ENCODE measurements at regions not wholly inside any gene's neighbourhood (a gene's known extent, or its start where the extent isn't known, plus 50 kb on each side); places are given as distances from the start of the nearest gene placed in this dataset.
"Not testable (repeated sequence)": the region's sequence is repeated elsewhere in the genome, so short reads cannot be mapped to it uniquely, and the experiment has no call there.

GRCh38 chr3:10694179-10694578 lies 121.8 kb upstream of the SLC6A11 start:
- Histone ChIP-seq H3K4me1 (ENCODE audit: low read length) (no peaks in the 10 kb centered on the region), H3K4me2 (ENCODE audit: low read length) (no peak overlapping the region), H3K9me3 (ENCODE audit: insufficient read depth, low read length) (no peaks in the 10 kb centered on the region)

DNA sequence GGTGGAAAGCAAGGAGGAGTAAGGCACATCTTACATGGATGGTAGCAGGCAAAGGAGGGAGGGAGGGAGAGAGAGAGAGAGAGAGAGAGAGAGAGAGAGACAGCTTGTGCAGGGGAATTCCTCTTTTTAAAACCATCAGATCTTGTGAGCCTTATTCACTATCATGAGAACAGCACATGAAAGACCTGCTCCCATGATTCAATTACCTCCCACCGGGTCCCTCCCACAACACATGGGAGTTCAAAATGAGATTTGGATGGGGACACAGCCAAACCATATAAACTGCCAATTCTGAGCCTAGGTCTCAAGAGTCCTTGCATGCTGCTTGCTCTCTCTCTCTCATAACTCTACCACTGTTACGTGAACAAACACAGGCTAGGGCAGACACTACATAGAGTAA lies 120.8 kb upstream of the SLC6A11 start:
- not testable (repeated sequence) for H3K4me1 ChIP-seq (ENCODE audit: low read length); H3K79me2 ChIP-seq (ENCODE audit: low read length); H3K9me3 ChIP-seq (ENCODE audit: insufficient read depth, low read length); H3K9ac ChIP-seq (ENCODE audit: low read length); H3K4me3 ChIP-seq (ENCODE audit: low read length); H3K27ac ChIP-seq (ENCODE audit: low read length); H3K4me2 ChIP-seq (ENCODE audit: low read length); H2AFZ ChIP-seq (ENCODE audit: low read depth, low read length); H4K20me1 ChIP-seq (ENCODE audit: insufficient read depth, low read length); H3K36me3 ChIP-seq (replicated peaks; ENCODE audit: low read depth, low read length)
- peaks cover 44% of the 10 kb centered on the region for H3K27me3 ChIP-seq (ENCODE audit: low read depth, low read length)

More at GRCh38 chr3:10694179-10694578, 121.8 kb upstream of the SLC6A11 start:
- Histone ChIP-seq H3K27me3 (ENCODE audit: low read depth, low read length) (peaks cover 43% of the 10 kb centered on the region), H3K9ac (ENCODE audit: low read length) (no peak overlapping the region), H4K20me1 (ENCODE audit: insufficient read depth, low read length) (no peaks in the 10 kb centered on the region), H2AFZ (ENCODE audit: low read depth, low read length) (no peak overlapping the region), H3K27ac (ENCODE audit: low read length) (no peak overlapping the region), H3K4me3 (ENCODE audit: low read length) (no peak overlapping the region), H3K79me2 (ENCODE audit: low read length) (no peaks in the 10 kb centered on the region), H3K36me3 (replicated peaks; ENCODE audit: low read depth, low read length) (no peaks in the 10 kb centered on the region)
- no peak for TF ChIP-seq EZH2phosphoT487 (IDR thresholded peaks at IDR 0.05; ENCODE audit: low read depth)
- TF ChIP-seq, protein P1, sequence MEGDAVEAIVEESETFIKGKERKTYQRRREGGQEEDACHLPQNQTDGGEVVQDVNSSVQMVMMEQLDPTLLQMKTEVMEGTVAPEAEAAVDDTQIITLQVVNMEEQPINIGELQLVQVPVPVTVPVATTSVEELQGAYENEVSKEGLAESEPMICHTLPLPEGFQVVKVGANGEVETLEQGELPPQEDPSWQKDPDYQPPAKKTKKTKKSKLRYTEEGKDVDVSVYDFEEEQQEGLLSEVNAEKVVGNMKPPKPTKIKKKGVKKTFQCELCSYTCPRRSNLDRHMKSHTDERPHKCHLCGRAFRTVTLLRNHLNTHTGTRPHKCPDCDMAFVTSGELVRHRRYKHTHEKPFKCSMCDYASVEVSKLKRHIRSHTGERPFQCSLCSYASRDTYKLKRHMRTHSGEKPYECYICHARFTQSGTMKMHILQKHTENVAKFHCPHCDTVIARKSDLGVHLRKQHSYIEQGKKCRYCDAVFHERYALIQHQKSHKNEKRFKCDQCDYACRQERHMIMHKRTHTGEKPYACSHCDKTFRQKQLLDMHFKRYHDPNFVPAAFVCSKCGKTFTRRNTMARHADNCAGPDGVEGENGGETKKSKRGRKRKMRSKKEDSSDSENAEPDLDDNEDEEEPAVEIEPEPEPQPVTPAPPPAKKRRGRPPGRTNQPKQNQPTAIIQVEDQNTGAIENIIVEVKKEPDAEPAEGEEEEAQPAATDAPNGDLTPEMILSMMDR (IDR thresholded peaks at IDR 0.05; ENCODE audit: low read depth, low read length), result no peak

DNA sequence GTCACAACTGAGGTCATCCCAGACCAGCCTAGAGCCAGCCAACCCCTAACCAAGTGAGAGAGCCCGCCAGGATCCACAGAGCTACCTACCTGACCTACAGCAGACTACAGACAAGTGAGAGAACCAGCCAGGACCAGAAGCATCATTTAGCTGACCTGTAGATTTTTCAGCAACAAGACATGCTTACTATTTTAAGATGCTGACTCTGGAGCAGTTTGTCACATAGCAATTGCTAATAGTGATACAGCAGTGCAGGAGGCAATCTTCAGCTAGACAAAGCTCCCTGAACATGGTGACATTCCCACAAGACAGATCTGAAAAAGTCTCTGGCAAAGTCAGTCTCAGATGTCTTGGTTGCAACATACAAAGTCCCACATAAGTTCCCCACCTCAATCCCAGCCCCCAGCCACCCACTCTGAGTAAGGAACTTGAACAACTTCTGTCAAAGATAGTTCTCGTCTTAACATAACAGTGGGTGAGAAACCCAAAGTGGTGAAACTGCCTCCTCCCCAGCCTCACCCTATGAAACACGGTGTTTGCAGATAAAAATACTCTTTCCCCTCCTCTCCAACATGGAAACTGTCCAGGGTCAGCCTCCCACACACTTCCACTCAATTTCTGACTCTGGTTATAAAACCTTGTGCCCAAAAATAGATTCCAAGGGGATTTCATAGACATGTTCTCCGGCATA lies 120.3 kb upstream of the SLC6A11 start:
- Histone ChIP-seq H2AFZ (ENCODE audit: low read depth, low read length) (no peak overlapping the region), H3K4me3 (ENCODE audit: low read length) (no peak overlapping the region), H3K9ac (ENCODE audit: low read length) (no peak overlapping the region), H3K4me1 (ENCODE audit: low read length) (peaks cover 6% of the 10 kb centered on the region), H3K4me2 (ENCODE audit: low read length) (no peak overlapping the region), H4K20me1 (ENCODE audit: insufficient read depth, low read length) (no peaks in the 10 kb centered on the region), H3K27ac (ENCODE audit: low read length) (no peak overlapping the region), H3K27me3 (ENCODE audit: low read depth, low read length) (peaks cover 46% of the 10 kb centered on the region), H3K9me3 (ENCODE audit: insufficient read depth, low read length) (0 out of 2 replicates have a peak, but pooled peaks cover 6% of the 10 kb centered on the region), H3K79me2 (ENCODE audit: low read length) (no peaks in the 10 kb centered on the region), H3K36me3 (replicated peaks; ENCODE audit: low read depth, low read length) (peaks cover 3% of the 10 kb centered on the region)
- TF ChIP-seq EZH2phosphoT487 (IDR thresholded peaks at IDR 0.05; ENCODE audit: low read depth), result no peak

DNA sequence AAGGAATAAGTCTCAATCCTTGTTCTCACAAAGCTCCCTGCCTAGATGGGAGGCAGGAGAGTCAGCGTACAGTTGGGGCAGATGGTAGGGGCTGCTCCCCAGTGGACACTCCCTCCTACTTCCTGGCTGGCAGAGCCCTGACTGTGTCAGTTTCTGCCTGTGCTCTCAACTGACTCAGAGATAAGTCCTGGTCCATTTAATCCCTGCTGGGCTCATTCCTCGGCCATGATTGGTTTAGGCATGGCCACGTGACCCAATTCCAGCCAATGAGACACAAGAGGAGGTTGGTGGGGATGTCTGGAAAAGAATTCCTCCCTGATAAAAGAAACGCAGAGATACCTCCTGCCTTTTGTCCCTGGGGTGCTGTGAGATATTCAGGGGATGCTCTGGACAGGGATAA lies 118.1 kb upstream of the SLC6A11 start:
- H3K27ac ChIP-seq (ENCODE audit: low read length), result no peak overlapping the region
- 0 out of 2 replicates have a peak, but pooled peaks cover 6% of the 10 kb centered on the region for H3K9me3 ChIP-seq (ENCODE audit: insufficient read depth, low read length)
- no peak overlapping the region for H3K9ac ChIP-seq (ENCODE audit: low read length)
- no peak overlapping the region for H2AFZ ChIP-seq (ENCODE audit: low read depth, low read length)
- no peak overlapping the region for H3K4me2 ChIP-seq (ENCODE audit: low read length)
- H3K27me3 ChIP-seq (ENCODE audit: low read depth, low read length), result peaks cover 53% of the 10 kb centered on the region
- peaks cover 28% of the 10 kb centered on the region for H3K4me1 ChIP-seq (ENCODE audit: low read length)
- TF ChIP-seq, protein P1 (IDR thresholded peaks at IDR 0.05; ENCODE audit: low read depth, low read length), result no peak
- TF ChIP-seq EZH2phosphoT487 (IDR thresholded peaks at IDR 0.05; ENCODE audit: low read depth), result no peak
- no peak overlapping the region for H3K4me3 ChIP-seq (ENCODE audit: low read length)
- peaks cover 3% of the 10 kb centered on the region for H3K36me3 ChIP-seq (replicated peaks; ENCODE audit: low read depth, low read length)
- H4K20me1 ChIP-seq (ENCODE audit: insufficient read depth, low read length), result no peaks in the 10 kb centered on the region
- H3K79me2 ChIP-seq (ENCODE audit: low read length), result no peaks in the 10 kb centered on the region

DNA sequence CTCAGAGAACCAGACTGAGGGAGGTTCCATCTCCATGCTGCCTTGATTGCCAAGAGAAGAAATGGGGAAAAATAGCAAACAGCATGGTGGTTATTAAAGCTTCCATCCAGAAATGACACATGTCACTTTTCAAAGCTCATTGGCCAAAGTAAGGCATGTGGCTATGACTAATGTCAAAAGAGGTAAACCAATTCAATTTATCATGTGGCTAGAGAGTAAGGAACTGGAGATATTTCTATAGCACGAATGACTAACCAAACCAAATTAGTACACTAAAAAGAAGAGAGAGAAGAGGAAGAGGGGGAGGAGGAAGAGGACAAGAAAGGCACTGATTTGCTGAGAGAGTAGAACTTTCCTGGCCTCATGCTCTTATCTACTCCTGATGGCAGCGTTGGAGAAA lies 115.2 kb upstream of the SLC6A11 start:
- Histone ChIP-seq H2AFZ (ENCODE audit: low read depth, low read length) (no peak overlapping the region), H3K36me3 (replicated peaks; ENCODE audit: low read depth, low read length) (peaks cover 3% of the 10 kb centered on the region), H3K9me3 (ENCODE audit: insufficient read depth, low read length) (0 out of 2 replicates have a peak, but pooled peaks cover 6% of the 10 kb centered on the region), H3K79me2 (ENCODE audit: low read length) (no peaks in the 10 kb centered on the region), H3K4me2 (ENCODE audit: low read length) (peak overlapping the region; percentile 42), H3K27ac (ENCODE audit: low read length) (peak overlapping the region; percentile 46; the same call in 1 of the 2 replicates), H3K4me3 (ENCODE audit: low read length) (no peak overlapping the region), H3K9ac (ENCODE audit: low read length) (no peak overlapping the region), H3K27me3 (ENCODE audit: low read depth, low read length) (peaks cover 58% of the 10 kb centered on the region), H4K20me1 (ENCODE audit: insufficient read depth, low read length) (no peaks in the 10 kb centered on the region), H3K4me1 (ENCODE audit: low read length) (peaks cover 40% of the 10 kb centered on the region)
- TF ChIP-seq, protein P1 (IDR thresholded peaks at IDR 0.05; ENCODE audit: low read depth, low read length), result no peak
- no peak for TF ChIP-seq EZH2phosphoT487 (IDR thresholded peaks at IDR 0.05; ENCODE audit: low read depth)

All from OCI-LY3 (cell line).